Lower lobe of right lung (tissue), 2 donors: ENCODE measurements at regions not wholly inside any gene's neighbourhood (a gene's known extent, or its start where the extent isn't known, plus 50 kb on each side); places are given as distances from the start of the nearest gene placed in this dataset.
"Not testable (repeated sequence)": the region's sequence is repeated elsewhere in the genome, so short reads cannot be mapped to it uniquely, and the experiment has no call there.

ENCODE experiments used
- ATAC-seq, 2 donors: fragments of 200-7000 bp; cut with Tn5 transposase; one replicate each; pipeline ENCODE4 v1.9.1; 2020 to 2022; ENCODE audit warnings: mild to moderate bottlenecking in 2 of 2, moderate library complexity in 2 of 2
- DNase-seq: peaks from one replicate; pipeline ENCODE4 v3.0.0-alpha.2; 2020
- H3K27ac ChIP-seq: fragments of 200-600 bp; one replicate; pipeline ENCODE4 v1.8.0; 2022
- H3K27me3 ChIP-seq: fragments of 200-600 bp; one replicate; pipeline ENCODE4 v1.8.0; 2022; ENCODE audit warnings: low read depth
- H3K36me3 ChIP-seq: fragments of 200-600 bp; one replicate; pipeline ENCODE4 v1.8.0; 2022; ENCODE audit warnings: mild to moderate bottlenecking
- H3K4me1 ChIP-seq: fragments of 200-600 bp; one replicate; pipeline ENCODE4 v1.8.0; 2022
- H3K4me3 ChIP-seq: fragments of 200-600 bp; one replicate; pipeline ENCODE4 v1.8.0; 2022; ENCODE audit warnings: mild to moderate bottlenecking
- H3K9me3 ChIP-seq: fragments of 200-600 bp; one replicate; pipeline ENCODE4 v1.8.0; 2022
- intact Hi-C: fragments of 100-400 bp; cut with DNase I; formaldehyde crosslinking; loops from one replicate; pipeline ENCODE4 v1.11.0; 2022
- TF ChIP-seq, protein P1 (sequence below): fragments of 200-600 bp; IDR thresholded peaks from one replicate; pipeline ENCODE4 v1.8.0; 2022; ENCODE audit warnings: antibody characterized with exemption, mild to moderate bottlenecking
- donor health status: DM: no; HTN: yes; CAD: no; lungs with severe emphysema.

DNA sequence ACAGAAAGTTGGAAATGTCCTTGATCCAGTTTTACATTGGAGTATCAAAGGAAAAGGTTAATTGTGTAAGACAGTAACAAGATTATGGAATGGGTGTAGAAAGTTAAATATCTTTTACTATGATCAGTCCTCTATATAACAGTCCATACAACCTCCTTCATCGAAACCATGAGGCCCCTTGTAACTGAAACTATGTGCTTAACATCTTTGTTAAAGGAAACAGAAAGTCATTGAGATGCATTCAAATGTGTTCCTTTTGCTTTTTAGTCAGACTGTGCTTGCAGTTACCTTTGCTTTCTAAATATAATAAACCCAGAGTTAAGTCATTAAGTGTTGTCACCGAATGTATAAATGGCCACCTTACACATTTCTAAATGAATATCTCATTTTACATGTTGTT lies 1298.5 kb downstream of the ROBO2 start:
- intact Hi-C loops, result no loop called here
- DNase-seq (no peak), ATAC-seq (no peak)
- Histone ChIP-seq H3K4me1 (no peaks in the 10 kb centered on the region), H3K27ac (no peak overlapping the region), H3K27me3 (no peaks in the 10 kb centered on the region), H3K9me3 (no peaks in the 10 kb centered on the region), H3K4me3 (no peak overlapping the region), H3K36me3 (no peaks in the 10 kb centered on the region)
- TF ChIP-seq, protein P1, sequence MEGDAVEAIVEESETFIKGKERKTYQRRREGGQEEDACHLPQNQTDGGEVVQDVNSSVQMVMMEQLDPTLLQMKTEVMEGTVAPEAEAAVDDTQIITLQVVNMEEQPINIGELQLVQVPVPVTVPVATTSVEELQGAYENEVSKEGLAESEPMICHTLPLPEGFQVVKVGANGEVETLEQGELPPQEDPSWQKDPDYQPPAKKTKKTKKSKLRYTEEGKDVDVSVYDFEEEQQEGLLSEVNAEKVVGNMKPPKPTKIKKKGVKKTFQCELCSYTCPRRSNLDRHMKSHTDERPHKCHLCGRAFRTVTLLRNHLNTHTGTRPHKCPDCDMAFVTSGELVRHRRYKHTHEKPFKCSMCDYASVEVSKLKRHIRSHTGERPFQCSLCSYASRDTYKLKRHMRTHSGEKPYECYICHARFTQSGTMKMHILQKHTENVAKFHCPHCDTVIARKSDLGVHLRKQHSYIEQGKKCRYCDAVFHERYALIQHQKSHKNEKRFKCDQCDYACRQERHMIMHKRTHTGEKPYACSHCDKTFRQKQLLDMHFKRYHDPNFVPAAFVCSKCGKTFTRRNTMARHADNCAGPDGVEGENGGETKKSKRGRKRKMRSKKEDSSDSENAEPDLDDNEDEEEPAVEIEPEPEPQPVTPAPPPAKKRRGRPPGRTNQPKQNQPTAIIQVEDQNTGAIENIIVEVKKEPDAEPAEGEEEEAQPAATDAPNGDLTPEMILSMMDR, result no peak

GRCh38 chr3:78343221-78343620 lies 1303.3 kb downstream of the ROBO2 start:
- DNase-seq (no peak), ATAC-seq (no peak)
- H3K4me1 ChIP-seq, result no peaks in the 10 kb centered on the region
- no peak overlapping the region for H3K27ac ChIP-seq
- no peaks in the 10 kb centered on the region for H3K27me3 ChIP-seq
- no peak overlapping the region for H3K4me3 ChIP-seq
- H3K9me3 ChIP-seq, result no peaks in the 10 kb centered on the region
- TF ChIP-seq, protein P1, result no peak
- intact Hi-C loops, result no loop called here
- no peaks in the 10 kb centered on the region for H3K36me3 ChIP-seq

GRCh38 chr3:78344267-78344666 lies 1304.4 kb downstream of the ROBO2 start:
- H3K27ac ChIP-seq, H3K36me3 ChIP-seq, H3K9me3 ChIP-seq, H3K4me1 ChIP-seq, H3K4me3 ChIP-seq, DNase-seq, H3K27me3 ChIP-seq, ATAC-seq, intact Hi-C loops: not testable (repeated sequence)

DNA sequence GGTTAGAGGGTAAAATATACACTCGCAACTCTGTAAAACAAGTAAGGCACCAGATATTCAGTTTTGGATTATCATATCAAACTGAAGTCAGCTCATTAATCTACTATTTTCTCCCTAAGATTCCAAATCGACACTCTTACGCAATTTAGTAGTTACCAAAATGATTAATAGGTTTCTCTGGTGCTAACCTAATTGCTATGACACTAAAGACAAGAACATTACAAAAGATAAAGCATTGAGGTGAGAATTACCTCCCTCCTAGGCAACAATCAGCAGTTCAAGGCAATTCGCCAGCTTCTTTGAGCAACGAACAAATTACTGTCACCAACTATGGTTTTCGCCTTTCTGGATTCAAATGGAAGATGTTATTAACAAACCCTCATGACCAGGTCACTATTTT lies 1305.0 kb downstream of the ROBO2 start:
- H3K9me3 ChIP-seq, result no peaks in the 10 kb centered on the region
- H3K27me3 ChIP-seq, result no peaks in the 10 kb centered on the region
- no peaks in the 10 kb centered on the region for H3K36me3 ChIP-seq
- H3K27ac ChIP-seq, result no peak overlapping the region
- ATAC-seq (no peak), DNase-seq (no peak)
- no peaks in the 10 kb centered on the region for H3K4me1 ChIP-seq
- TF ChIP-seq, protein P1, result no peak
- intact Hi-C loops, result no loop called here
- no peak overlapping the region for H3K4me3 ChIP-seq

DNA sequence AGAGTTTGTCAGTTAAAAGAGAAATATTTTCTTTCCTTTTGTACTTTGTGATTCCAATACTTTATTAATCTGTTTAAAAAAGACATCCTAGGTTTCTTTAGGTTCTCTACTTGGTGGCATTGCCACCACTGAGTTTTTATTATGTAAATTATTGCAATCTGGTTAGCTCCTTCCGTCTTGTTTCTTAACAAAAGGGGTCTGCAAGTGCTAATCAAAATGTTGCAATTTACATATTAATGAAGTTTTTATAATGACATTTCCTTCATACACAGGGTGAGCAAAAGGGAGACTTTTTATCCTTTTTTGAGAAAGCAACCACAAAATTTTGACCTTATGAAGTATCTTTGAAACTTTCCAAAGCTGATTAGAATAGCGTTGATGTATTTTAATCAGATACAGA lies 1307.3 kb downstream of the ROBO2 start:
- no peaks in the 10 kb centered on the region for H3K4me1 ChIP-seq
- intact Hi-C loops, result no loop called here
- no peaks in the 10 kb centered on the region for H3K27me3 ChIP-seq
- no peaks in the 10 kb centered on the region for H3K9me3 ChIP-seq
- H3K36me3 ChIP-seq, result no peaks in the 10 kb centered on the region
- TF ChIP-seq, protein P1, result no peak
- DNase-seq, result no peak
- H3K4me3 ChIP-seq, result no peak overlapping the region
- no peak overlapping the region for H3K27ac ChIP-seq
- ATAC-seq, result no peak

DNA sequence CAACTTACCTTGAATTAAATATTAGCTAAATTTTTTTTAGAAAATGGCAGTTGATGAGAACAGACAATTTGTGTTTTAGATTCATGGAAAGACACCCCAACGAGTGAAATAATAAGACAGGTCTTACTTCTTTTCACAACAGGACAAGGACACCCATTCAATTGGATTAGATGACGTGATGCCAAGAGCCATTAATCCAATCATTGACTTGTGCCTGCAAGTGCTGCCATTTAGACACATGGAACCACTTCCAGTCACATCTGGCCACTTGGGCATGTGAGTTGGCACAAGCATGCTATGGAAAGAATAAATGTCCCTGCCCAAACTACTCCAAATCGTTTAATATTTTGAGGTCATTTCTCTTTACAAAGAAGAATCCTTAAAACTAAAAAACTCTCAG lies 1308.8 kb downstream of the ROBO2 start:
- Histone ChIP-seq H3K27ac (no peak overlapping the region), H3K27me3 (no peaks in the 10 kb centered on the region), H3K36me3 (no peaks in the 10 kb centered on the region), H3K4me3 (no peak overlapping the region), H3K9me3 (no peaks in the 10 kb centered on the region), H3K4me1 (no peaks in the 10 kb centered on the region)
- TF ChIP-seq, protein P1, result no peak
- ATAC-seq (no peak), DNase-seq (no peak)
- intact Hi-C loops, result no loop called here
